ENCODE measurements at regions not wholly inside any gene's neighbourhood (a gene's known extent, or its start where the extent isn't known, plus 50 kb on each side); places are given as distances from the start of the nearest gene placed in this dataset.

- DNase-seq (ENCODE audit: low spot score), result no peak
- H3K4me1 ChIP-seq (replicated peaks), result no peaks in the 10 kb centered on the region
- no peaks in the 10 kb centered on the region for H3K9me3 ChIP-seq
- no peak for TF ChIP-seq CTCF (IDR thresholded peaks at IDR 0.05)
- TF ChIP-seq POLR2A (IDR thresholded peaks at IDR 0.05), result no peak
- no peak for TF ChIP-seq POLR2AphosphoS5 (IDR thresholded peaks at IDR 0.05)
- no peak overlapping the region for H3K4me3 ChIP-seq
- WGBS, result 30% methylated on average over 2 of the region's 2 CpGs
- no peaks in the 10 kb centered on the region for H3K36me3 ChIP-seq
- intact Hi-C loops (cut with DNase I), result no loop called here
- no peak overlapping the region for H3K27ac ChIP-seq
- no peaks in the 10 kb centered on the region for H3K27me3 ChIP-seq (replicated peaks; ENCODE audit: insufficient read depth)
Measured at GRCh38 chr5:29023541-29023940, 1985.2 kb upstream of the CDH9 start.

GRCh38 chr5:29017501-29017900 lies 1979.1 kb upstream of the CDH9 start:
- Histone ChIP-seq H3K27ac (no peak overlapping the region), H3K9me3 (no peaks in the 10 kb centered on the region), H3K4me1 (replicated peaks) (no peaks in the 10 kb centered on the region), H3K4me3 (no peak overlapping the region), H3K36me3 (no peaks in the 10 kb centered on the region), H3K27me3 (replicated peaks; ENCODE audit: insufficient read depth) (no peaks in the 10 kb centered on the region)
- no peak for DNase-seq (ENCODE audit: low spot score)
- 38% methylated on average over 3 of the region's 3 CpGs for WGBS
- intact Hi-C loops (cut with DNase I), result no loop called here
- TF ChIP-seq POLR2A (IDR thresholded peaks at IDR 0.05), result no peak
- TF ChIP-seq CTCF (IDR thresholded peaks at IDR 0.05), result no peak
- TF ChIP-seq POLR2AphosphoS5 (IDR thresholded peaks at IDR 0.05), result no peak

- no peaks in the 10 kb centered on the region for H3K9me3 ChIP-seq
- no peaks in the 10 kb centered on the region for H3K36me3 ChIP-seq
- H3K4me1 ChIP-seq (replicated peaks), result no peaks in the 10 kb centered on the region
- TF ChIP-seq CTCF (IDR thresholded peaks at IDR 0.05) (no peak), POLR2AphosphoS5 (IDR thresholded peaks at IDR 0.05) (no peak), POLR2A (IDR thresholded peaks at IDR 0.05) (no peak)
- no peak overlapping the region for H3K27ac ChIP-seq
- H3K4me3 ChIP-seq, result no peak overlapping the region
- 71% methylated on average over 4 of the region's 4 CpGs for WGBS
- H3K27me3 ChIP-seq (replicated peaks; ENCODE audit: insufficient read depth), result no peaks in the 10 kb centered on the region
- DNase-seq (ENCODE audit: low spot score), result no peak
- intact Hi-C loops (cut with DNase I), result no loop called here
Measured at GRCh38 chr5:29016067-29016466, 1977.7 kb upstream of the CDH9 start.

- Histone ChIP-seq H3K4me3 (no peak overlapping the region), H3K36me3 (no peaks in the 10 kb centered on the region), H3K4me1 (replicated peaks) (no peaks in the 10 kb centered on the region), H3K27me3 (replicated peaks; ENCODE audit: insufficient read depth) (no peaks in the 10 kb centered on the region), H3K27ac (no peak overlapping the region), H3K9me3 (no peaks in the 10 kb centered on the region)
- no peak for DNase-seq (ENCODE audit: low spot score)
- intact Hi-C loops (cut with DNase I), result no loop called here
- no peak for TF ChIP-seq POLR2AphosphoS5 (IDR thresholded peaks at IDR 0.05)
- TF ChIP-seq POLR2A (IDR thresholded peaks at IDR 0.05), result no peak
- no peak for TF ChIP-seq CTCF (IDR thresholded peaks at IDR 0.05)
- WGBS, result 95% methylated on average over 2 of the region's 2 CpGs
Measured at GRCh38 chr5:29015523-29015922, 1977.1 kb upstream of the CDH9 start.

- Histone ChIP-seq H3K27me3 (replicated peaks; ENCODE audit: insufficient read depth) (no peaks in the 10 kb centered on the region), H3K4me1 (replicated peaks) (no peaks in the 10 kb centered on the region), H3K36me3 (no peaks in the 10 kb centered on the region), H3K27ac (no peak overlapping the region), H3K9me3 (no peaks in the 10 kb centered on the region), H3K4me3 (no peak overlapping the region)
- no peak for DNase-seq (ENCODE audit: low spot score)
- intact Hi-C loops (cut with DNase I), result no loop called here
- WGBS, result 39% methylated on average over 3 of the region's 3 CpGs
- no peak for TF ChIP-seq POLR2A (IDR thresholded peaks at IDR 0.05)
- TF ChIP-seq CTCF (IDR thresholded peaks at IDR 0.05), result no peak
- no peak for TF ChIP-seq POLR2AphosphoS5 (IDR thresholded peaks at IDR 0.05)
Measured at GRCh38 chr5:29005386-29005785, 1967.0 kb upstream of the CDH9 start.

All from prostate gland (tissue), 2 donors.